ENCODE measurements at regions not wholly inside any gene's neighbourhood (a gene's known extent, or its start where the extent isn't known, plus 50 kb on each side); places are given as distances from the start of the nearest gene placed in this dataset.

DNA sequence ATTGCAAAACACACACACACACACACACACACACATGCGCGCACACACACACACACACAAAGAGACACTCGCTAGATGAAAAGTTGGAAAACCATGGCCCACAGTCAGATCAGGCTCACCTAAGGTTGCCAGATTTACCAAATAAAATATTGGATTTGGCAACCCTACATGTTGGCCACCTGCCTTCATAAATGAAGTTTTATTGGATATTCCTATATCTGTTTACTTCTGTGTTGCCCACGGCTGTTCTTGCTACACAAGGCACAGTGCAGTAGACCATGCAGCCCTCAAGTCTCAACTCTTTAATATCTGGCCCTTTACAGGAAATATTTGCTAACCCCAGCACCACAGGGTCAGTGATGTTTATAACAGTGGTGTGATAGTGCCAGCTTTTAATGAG is 445.0 kb upstream of the PROK2 start:
- no peak for DNase-seq (ENCODE audit: extremely low read depth, low read depth)

DNA sequence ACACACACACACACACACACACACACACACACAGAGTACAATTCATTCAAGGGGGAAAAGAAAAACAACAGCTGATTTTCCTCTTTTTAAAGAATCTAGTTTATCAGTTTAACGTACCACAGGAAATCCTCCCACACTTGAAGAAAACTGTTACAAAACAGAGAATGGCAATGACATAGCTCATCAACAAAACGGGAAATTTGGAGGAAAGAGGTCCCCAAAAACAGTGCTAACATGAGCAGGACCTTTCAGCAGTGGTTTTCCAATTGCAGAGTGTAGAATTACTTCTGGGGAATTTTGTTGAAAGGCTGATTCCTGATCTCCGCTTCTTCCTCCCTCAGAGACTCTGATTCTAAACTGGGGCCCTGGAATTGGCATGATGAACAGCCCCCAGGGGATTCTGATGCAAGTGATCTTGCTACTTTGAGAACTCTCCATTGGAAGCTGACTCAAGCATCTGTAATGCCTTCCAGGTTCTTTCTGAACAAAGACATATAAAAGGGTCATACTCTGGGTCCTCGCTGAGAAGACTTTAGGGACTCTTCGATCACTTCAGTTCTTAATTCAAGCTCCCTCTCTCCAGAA is 442.6 kb upstream of the PROK2 start:
- no peak for DNase-seq (ENCODE audit: extremely low read depth, low read depth)

GRCh38 chr3:72224804-72225509 is 440.0 kb upstream of the PROK2 start:
- no peak for DNase-seq (ENCODE audit: extremely low read depth, low read depth)

- no peak for DNase-seq (ENCODE audit: extremely low read depth, low read depth)
These were observed 438.7 kb upstream of the PROK2 start for GRCh38 chr3:72223628-72224027.

- DNase-seq (ENCODE audit: extremely low read depth, low read depth): no peak
These were observed 438.2 kb upstream of the PROK2 start for GRCh38 chr3:72223116-72223515.

GRCh38 chr3:72222410-72222809 is 437.5 kb upstream of the PROK2 start:
- no peak for DNase-seq (ENCODE audit: extremely low read depth, low read depth)

DNA sequence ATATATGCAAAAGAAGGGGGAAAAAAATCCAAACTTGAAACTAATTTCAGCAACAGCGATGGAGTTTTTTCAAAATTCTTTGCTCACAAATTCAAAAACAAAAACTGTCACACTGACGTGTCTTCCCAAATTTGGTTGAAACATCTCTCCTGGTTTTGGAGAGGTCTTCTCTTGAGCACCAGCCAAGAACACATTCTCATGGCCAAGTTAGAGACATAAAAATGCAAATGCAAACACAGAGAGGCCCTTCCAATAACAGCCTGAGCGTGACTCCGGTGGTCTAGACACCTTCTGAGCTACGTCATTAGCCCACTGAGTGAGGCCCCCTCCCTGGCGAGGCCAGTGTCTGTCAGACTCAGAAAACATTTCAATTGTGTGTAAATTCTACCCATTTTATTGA is 436.0 kb upstream of the PROK2 start:
- no peak for DNase-seq (ENCODE audit: extremely low read depth, low read depth)

GRCh38 chr3:72219752-72220151 is 434.8 kb upstream of the PROK2 start:
- no peak for DNase-seq (ENCODE audit: extremely low read depth, low read depth)

DNA sequence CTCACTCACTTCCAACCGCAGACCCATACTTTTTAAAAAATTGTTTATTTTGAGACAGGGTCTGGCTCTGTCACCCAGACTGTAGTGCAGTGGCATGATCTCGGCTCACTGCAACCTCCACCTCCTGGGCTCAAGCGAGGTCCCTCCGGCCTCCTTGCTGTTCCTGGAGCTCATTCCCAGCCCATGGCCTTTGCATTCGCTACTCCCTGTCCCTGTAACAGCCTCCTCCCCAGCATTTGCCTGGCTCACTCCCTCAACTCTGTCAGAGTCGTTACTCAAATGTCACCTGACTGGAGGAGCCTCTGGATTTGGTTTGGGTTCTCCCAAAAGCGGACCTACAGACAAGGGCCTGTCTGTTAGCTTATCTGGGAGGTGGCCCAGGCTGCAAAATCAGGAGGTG is 432.6 kb upstream of the PROK2 start:
- DNase-seq (ENCODE audit: extremely low read depth, low read depth): no peak

DNA sequence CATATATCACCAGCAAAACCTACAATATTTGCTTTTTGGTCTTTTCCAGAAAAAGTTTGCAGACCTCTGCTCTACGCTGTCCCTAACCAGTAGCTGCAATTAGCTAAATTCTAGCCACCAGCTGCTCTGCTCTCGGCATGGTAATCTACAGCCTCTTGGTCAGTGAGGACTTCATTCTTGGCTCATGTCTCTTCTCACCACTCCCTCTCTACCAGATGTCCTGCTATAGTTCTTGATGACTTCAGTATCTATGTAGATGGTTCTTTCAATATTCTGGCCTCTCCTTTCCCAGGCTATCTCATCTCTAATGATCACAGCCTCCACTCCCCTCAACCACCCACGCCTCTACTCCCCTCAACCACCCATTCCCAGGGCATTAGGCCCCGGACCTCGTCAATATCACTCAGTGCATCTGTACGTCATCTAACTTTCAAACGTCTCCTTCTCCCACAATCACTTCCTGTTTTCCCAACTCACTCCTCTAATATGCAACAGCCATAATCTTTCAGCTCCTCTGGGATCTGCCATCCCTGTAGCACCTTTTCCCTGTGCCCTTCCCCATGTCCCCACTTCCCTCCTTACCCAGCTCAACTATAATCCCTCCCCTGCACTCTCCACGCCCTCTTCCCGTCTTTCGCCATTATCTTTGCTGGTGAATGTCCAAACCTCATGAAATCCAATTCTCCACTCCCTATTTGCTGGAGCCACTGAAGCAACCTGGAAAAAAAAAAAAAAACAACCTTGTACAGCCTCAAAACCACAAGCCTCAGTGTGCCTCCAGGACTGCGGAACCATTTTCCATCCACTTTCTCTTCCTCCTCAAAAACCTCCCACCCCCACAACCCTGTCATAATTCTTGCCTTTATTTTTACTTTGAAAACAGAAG is 429.4 kb upstream of the PROK2 start:
- DNase-seq (ENCODE audit: extremely low read depth, low read depth): no peak

DNA sequence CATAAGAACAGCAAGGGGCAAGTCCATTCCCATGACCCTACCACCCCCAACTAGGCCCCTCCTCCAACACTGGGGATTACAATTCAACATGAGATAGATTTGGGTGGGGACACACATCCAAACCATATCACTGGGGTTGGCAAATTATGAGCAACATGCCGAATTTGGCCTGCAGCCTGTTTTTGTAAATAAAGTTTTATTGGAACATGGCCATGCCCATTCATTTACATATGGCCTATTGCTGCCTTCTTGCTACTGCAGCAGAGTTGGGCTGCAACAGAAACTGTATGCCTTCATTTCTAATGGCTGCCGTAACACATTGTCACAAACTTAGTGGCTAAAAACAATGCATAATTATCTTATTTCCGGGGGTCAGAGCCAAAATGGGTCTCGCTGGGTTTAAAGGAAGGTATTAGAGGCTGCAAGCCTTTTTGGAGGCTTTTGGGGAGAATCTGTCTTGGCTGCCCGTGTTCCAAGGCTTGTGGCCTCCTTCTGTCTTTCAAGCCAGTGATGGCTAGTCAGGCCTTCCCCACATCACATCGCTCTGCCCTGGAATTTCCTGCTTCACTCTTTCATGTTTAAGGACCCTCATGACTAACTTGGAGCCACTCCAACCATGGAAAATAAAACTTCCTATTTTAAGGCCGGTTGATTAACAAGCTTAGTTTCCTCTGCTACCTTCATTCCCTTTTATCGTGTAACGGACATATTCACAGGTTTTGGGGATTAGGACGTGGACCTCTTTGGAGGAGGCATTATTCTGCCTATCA is 428.5 kb upstream of the PROK2 start:
- no peak for DNase-seq (ENCODE audit: extremely low read depth, low read depth)

DNA sequence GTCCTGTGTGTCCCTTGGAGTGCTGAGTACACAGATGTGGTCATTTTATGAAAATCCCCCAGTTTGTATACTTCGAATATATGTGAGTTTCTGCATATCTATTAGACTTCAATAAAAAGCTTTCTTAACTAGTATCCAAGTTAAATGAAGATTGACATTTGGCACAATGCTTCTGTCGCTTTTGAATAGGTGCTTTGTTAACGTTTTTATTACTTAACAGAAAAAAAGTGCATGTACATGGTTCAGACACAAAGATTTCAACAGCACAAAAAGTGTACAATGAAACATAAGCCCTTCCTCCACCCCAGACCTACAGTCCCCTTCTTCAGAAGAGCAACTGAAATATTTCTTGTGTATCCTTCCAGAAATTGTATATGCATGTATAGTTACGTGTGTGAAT is 427.4 kb upstream of the PROK2 start:
- no peak for DNase-seq (ENCODE audit: extremely low read depth, low read depth)

- DNase-seq (ENCODE audit: extremely low read depth, low read depth): no peak
These were observed 425.3 kb upstream of the PROK2 start for GRCh38 chr3:72210261-72210660.

DNA sequence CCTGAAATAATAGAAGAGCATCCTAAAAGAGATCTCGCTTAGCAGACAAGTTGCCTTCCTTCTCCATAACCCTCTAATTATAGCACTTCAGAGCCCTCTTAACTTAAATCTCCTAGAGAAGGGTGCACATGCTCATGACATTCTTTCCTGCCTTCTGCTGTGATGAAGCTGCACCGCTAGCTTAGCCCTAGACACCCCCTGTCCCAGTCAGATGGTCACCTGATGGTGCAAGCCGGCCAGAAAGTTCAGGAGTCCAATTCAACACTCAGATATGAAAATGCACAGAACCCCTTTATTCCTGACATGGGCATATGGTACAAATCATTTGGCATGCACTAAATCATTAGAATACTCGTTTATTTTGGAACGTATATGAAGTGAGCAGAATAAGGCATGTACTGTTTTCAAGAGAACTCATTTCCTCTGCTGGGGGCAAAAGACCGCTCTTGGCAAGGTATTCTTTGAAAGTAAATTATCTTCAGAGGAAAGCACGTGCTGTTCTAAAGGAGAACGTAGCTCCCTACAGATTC is 420.4 kb upstream of the PROK2 start:
- no peak for DNase-seq (ENCODE audit: extremely low read depth, low read depth)

GRCh38 chr3:72204452-72204851 is 419.5 kb upstream of the PROK2 start:
- DNase-seq (ENCODE audit: extremely low read depth, low read depth): no peak

DNA sequence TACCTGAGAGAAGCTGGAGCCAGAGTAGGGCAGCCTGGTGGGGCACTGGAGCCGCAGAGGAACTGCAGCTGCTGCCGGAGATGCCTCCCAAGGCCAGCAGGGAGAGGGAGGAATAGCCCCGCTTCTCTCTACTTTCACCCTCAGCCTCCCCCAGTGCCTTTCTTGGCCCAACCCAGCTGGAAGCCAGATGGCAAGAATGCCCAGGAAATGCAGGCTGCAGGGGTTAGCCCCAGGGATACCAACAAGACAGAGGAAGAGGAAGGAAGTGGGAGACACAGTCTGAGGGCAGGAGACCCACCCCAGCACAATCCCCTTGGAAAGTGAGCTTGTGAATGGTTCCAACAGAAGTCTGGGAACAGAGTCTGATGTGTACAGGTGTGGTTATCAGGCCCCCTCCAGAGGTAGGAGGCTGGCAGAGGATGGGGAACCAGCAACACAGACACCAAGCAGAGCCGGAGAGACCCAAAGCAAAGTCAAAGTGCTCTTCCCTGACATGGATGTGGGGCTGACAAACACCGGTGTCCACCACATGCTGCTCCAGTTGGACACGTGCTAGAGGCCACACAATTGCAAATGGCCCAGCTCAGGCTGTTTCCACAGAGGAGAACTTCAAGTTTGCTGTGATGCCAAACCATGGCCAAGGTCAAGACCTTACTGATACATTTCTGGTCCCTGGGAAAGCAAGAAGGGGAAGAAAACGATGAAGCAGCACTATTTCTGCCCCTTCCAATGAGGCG is 418.8 kb upstream of the PROK2 start:
- no peak for DNase-seq (ENCODE audit: extremely low read depth, low read depth)

- DNase-seq (ENCODE audit: extremely low read depth, low read depth): no peak
These were observed 418.2 kb upstream of the PROK2 start for GRCh38 chr3:72203105-72203504.

GRCh38 chr3:72200332-72200731 is 415.4 kb upstream of the PROK2 start:
- no peak for DNase-seq (ENCODE audit: extremely low read depth, low read depth)

- DNase-seq (ENCODE audit: extremely low read depth, low read depth): no peak
These were observed 414.6 kb upstream of the PROK2 start for GRCh38 chr3:72199530-72199929.

DNA sequence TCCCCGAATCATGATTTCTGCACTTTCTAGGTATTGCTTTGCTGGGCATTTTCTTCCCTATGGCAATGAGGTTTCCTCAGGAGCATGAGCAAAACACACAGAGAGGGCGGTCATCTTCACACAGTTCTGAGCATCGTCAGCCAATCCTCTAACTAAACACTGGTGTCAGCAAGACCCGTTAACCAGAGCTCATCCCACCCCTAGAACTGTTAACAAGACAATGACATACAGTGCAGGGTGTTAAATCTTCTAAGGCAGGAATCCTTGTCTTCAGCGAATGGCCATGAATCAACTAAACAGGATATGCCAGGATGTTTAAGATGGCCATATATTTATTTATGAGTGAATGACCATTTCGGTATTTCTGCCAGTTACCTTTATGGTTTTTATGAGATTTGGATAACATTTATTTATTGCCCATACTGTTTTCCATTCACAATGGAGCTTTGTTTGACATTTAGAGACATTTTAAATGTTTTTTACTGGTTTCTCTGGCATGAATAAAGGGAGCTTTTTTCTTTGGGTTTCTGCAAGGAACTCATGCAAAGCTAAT is 411.5 kb upstream of the PROK2 start:
- no peak for DNase-seq (ENCODE audit: extremely low read depth, low read depth)

Data from NCI-H460 (cell line).